Right ventricle myocardium superior (tissue), 1 donor: ENCODE measurements at regions not wholly inside any gene's neighbourhood (a gene's known extent, or its start where the extent isn't known, plus 50 kb on each side); places are given as distances from the start of the nearest gene placed in this dataset.
A peak's percentile ranks its signal among the peaks of the same experiment; 100 is the strongest.

Experiments used
- ATAC-seq: fragments of 200-7000 bp; cut with Tn5 transposase; one replicate; pipeline ENCODE4 v1.9.1; 2020; ENCODE audit warnings: mild to moderate bottlenecking; ENCODE audit not compliant: poor library complexity
- DNase-seq: peaks from one replicate; pipeline ENCODE4 v3.0.0-alpha.2; 2020
- intact Hi-C: fragments of 100-400 bp; cut with DNase I; formaldehyde crosslinking; loops from one replicate; pipeline ENCODE4 v1.11.2; 2022
- donor health status: DM: no; HTN: yes; CAD: no; lungs with severe emphysema.

GRCh38 chr9:134239939-134240338 is 75.6 kb upstream of the RNU6ATAC start:
- ATAC-seq (no peak), DNase-seq (no peak)
- intact Hi-C loops: no loop called here

DNA sequence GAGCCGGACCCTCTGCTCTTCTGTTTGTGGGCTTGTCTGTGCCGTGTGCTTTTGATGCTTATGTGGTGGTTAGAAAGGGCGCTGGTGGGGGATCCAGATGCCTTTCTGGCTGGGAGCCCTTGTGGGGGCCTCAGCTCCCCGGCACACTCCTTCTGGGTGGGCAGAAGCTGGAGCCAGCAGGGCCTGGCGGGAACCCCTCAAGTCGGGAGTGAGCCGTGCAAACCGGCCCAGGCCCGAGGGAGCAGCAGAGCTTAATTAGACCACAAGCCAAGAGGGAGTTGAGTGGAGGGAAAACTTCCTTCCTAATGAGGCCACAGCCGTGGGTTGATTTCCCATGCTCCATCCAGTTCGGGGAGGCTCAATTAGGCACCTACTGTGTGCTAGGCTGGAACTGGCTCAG is 76.0 kb upstream of the RNU6ATAC start:
- no peak for DNase-seq
- intact Hi-C loops: no loop called here
- no peak for ATAC-seq

DNA sequence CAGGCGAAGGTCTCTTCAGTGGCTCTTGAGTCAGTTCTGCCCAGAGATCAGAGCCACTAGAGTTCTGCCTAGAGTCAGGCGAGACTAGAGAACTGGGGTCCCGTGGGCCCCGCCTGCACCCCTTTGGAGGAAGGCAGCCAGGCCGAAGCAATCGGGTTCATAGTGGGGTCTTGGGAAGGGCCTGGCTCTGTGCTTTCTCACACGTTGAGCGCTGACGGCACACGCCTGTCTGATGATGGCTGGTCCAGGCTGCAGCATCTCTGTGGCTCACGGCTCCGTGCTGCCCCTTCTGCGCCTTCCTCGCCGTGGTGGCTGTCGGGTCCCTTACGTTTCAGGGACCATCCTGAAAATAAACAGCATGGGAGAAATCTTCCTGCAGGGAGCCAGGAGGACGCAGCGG is 78.3 kb upstream of the RNU6ATAC start:
- peak; percentile 20 for DNase-seq
- ATAC-seq: no peak
- intact Hi-C loops: no loop called here

- peak; percentile 60 for DNase-seq
- peak; percentile 48 for ATAC-seq
- intact Hi-C loops: no loop called here
These were observed 79.6 kb upstream of the RNU6ATAC start for GRCh38 chr9:134243778-134244467.

DNA sequence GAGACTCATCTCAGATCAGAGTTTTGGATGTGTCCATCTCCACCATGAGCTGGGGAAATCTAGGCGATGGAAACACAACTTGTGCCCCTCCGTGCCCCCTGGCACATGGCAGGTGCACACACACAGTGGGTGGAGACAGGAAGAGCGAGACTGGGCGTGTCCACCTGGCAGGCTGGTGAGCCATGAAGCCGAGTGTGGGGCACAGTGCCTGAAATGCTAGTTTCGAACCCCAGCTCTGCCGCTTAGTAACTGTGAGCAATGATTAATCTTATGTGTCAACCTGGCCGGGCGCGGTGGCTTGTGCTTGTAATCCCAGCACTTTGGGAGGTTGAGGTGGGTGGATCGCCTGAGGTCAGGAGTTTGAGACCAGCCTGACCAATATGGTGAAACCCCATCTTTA is 80.8 kb upstream of the RNU6ATAC start:
- DNase-seq (peak; percentile 29), ATAC-seq (no peak)
- intact Hi-C loops: no loop called here

GRCh38 chr9:134247918-134248631 is 78.2 kb upstream of the RXRA start:
- DNase-seq: no peak
- no peak for ATAC-seq
- intact Hi-C loops: no loop called here

- no peak for DNase-seq
- ATAC-seq: no peak
- intact Hi-C loops: no loop called here
These were observed 74.8 kb upstream of the RXRA start for GRCh38 chr9:134251296-134252069.

- intact Hi-C loops: no loop called here
- ATAC-seq (no peak), DNase-seq (no peak)
These were observed 74.0 kb upstream of the RXRA start for GRCh38 chr9:134252084-134252830.

DNA sequence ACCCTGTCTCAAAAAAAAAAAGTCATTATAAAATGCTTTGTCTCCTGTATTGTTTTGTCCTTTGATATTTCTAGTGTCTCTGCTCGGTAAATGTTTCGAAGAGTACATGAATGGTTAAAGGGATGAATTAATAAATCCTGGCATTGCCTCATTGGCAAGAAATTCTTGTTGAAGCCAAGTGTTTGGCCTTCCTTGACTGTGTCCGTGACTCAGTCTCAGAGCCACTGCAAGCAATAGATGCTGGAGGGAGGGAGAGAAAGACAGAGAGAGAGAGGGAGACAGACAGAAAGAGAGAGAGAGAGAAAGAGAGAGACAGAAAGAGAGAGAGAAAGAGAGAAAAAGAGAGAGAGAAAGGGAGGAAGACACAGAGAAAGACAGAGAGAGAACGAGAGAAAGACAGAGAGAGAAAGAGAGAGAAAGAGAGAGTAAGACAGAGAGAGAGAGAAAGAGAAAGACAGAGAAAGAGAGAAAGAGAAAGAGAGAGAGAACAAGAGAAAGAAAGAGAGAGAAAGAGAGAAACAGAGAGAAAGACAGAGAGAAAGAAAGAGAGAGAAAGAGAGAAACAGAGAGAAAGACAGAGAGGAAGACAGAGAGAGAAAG is 72.5 kb upstream of the RXRA start:
- ATAC-seq: no peak
- DNase-seq: no peak
- intact Hi-C loops: no loop called here

DNA sequence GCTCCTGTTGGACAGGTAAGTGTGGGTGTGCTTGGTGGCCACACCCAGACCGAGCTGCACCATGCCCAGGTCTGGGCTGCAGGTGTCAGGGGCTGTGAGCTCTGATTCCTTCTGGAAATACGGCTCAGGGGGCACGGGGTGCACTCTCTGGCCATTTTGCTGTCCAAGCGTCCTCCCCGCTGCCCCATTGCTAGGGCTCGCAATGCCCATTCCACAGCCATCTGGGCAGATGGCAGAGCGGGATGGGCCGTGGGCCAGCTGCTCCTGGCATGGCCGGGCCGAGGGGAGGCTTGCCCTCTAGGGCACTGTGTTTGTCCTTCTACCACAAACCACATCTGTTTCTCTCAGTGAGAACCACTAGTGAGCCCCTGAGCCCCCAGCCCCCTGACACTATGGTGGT is 67.9 kb upstream of the RXRA start:
- intact Hi-C loops: no loop called here
- ATAC-seq (peak; percentile 50), DNase-seq (no peak)

DNA sequence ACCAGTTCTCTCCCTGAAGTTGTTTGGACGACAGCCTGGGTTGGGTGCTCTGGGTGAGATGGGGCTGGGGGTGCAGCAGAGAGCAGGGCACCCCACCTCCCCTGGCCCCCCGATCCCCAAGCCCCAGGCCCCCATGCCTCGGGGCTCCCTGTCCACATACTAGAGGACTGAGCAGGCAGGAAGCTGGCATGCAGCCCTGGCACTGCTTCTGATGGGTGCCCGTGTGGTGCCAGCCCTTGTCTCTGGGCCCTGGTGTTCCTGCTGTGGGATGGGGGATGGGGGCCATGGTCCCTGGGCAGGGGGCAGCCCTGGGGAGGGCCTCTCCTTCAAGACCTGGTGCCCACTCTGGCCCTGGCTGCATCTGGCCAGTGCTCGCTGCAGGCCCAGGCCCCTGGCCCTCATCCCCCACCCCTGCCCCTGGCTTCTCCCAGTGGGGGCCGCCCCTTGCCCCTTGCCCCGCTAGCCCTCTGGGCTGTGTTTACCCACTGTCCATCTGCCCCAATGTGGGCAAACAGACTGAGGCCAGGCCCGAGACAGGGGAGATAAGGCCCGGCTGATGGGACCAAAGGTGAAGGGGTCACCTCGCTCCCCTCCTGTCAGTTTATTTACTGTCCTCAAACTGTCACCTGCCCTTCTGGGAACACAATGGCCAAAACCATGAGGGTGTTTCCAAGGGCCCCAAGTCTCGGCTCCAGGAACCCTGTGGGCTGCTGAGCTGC is 67.3 kb upstream of the RXRA start:
- peak; percentile 85 for DNase-seq
- ATAC-seq: peak; percentile 93
- intact Hi-C loops: no loop called here

GRCh38 chr9:134259708-134260107 is 66.5 kb upstream of the RXRA start:
- DNase-seq: no peak
- intact Hi-C loops: no loop called here
- ATAC-seq: no peak

GRCh38 chr9:134260801-134261200 is 65.5 kb upstream of the RXRA start:
- intact Hi-C loops: no loop called here
- DNase-seq (no peak), ATAC-seq (no peak)

DNA sequence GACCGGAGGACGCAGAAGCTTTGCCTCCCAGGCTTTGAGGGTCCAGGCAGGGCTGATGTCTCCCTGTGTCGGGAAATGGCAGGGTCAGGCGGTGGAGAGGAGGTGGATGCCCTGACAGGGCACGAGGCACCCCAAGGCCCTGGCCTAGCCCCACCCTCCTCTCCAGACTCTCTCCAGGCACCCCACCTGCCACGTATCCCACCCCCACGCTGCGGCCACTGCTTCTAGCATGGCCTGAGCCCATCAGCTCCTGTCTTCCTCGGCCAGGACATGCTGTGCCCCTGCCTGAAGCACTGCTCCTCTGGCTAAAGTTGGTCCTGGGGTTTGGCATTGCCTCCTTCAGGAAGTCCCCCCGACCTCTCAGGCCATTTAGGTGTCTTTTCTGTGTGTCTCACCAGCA is 64.2 kb upstream of the RXRA start:
- DNase-seq (no peak), ATAC-seq (no peak)
- intact Hi-C loops: no loop called here

DNA sequence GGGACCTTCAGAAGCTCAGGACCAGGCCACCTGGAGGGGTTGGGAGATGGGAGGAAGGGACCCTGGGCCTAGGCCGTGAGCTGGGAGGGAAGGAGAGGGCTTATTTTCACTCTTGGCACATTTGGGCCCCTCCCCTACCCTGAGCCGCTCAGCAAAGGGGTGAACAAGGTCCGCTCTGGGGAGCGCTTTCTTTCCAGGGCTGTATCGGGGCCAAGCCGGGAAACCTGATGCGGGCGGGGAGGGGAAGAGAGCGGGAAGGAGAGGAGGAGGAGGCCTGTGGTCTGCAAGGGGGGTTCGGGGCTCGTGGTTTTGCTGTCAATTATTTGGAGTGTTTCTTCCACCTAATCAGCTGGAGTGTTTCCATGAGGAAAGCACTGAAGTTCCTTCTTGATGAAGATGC is 62.7 kb upstream of the RXRA start:
- intact Hi-C loops: no loop called here
- DNase-seq (no peak), ATAC-seq (no peak)

- intact Hi-C loops: no loop called here
- ATAC-seq: no peak
- no peak for DNase-seq
These were observed 62.1 kb upstream of the RXRA start for GRCh38 chr9:134264169-134264568.

DNA sequence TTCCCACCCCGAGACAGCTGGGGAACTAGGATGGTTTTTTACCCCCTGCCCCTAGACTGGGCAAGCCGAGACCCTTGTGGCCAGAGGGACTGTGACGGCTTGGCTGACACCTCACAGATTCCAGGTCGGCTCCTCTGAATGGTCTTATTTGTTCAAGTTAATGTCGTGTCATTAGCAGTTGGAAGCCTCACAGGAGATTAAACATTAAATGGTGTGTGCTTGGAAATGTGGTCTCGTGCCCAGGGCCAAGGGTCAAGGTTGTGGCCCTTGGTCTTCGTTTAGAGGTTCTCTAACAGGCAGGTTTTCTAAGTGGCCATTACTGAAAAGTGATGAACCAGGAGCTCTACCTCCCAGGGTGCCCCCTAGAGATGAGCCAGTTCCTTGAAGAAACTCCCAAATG is 61.2 kb upstream of the RXRA start:
- DNase-seq: no peak
- ATAC-seq: no peak
- intact Hi-C loops: no loop called here

- ATAC-seq: no peak
- no peak for DNase-seq
- intact Hi-C loops: no loop called here
These were observed 59.8 kb upstream of the RXRA start for GRCh38 chr9:134266418-134266817.
